ENCODE measurements at regions not wholly inside any gene's neighbourhood (a gene's known extent, or its start where the extent isn't known, plus 50 kb on each side); places are given as distances from the start of the nearest gene placed in this dataset.
"Not testable (repeated sequence)": the region's sequence is repeated elsewhere in the genome, so short reads cannot be mapped to it uniquely, and the experiment has no call there.

DNA sequence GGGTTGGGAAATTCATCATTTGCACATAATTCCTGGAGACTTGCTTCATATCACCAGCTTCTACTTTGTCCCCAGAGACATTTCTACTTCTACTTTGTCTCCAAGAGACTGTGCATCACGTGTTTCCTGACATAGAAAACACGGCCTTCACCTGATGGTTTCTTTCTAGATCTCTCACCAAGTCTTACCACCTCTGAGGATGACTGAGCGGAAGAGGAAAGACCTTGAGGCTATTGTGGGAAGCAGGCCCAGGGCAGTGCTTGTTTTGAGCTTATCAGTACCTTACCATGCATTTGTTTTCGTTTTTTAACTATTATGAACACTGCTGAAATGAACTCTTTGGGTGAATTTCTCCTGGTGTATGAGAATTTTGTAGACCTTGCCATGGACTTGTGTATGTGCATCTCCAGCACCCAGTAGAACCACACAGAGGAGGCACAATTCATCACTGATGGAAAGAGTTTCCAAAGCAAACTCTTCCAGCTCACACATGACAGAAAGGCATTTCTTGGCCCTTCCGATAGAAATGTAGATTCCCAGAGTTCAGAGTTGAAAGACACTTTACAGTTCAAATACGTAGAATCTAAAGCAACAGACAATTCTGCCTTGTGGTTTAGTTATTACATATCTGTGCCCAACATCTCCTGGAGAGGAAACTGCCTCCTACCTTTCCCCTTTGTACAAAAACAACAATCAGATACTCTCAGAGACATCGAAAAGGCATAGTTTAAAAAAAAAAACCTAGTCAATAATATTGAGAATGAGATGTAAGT is 434.7 kb downstream of the FUT8 start:
- no peak for DNase-seq (ENCODE audit: extremely low read depth, low read depth)
- TF ChIP-seq, protein P1, sequence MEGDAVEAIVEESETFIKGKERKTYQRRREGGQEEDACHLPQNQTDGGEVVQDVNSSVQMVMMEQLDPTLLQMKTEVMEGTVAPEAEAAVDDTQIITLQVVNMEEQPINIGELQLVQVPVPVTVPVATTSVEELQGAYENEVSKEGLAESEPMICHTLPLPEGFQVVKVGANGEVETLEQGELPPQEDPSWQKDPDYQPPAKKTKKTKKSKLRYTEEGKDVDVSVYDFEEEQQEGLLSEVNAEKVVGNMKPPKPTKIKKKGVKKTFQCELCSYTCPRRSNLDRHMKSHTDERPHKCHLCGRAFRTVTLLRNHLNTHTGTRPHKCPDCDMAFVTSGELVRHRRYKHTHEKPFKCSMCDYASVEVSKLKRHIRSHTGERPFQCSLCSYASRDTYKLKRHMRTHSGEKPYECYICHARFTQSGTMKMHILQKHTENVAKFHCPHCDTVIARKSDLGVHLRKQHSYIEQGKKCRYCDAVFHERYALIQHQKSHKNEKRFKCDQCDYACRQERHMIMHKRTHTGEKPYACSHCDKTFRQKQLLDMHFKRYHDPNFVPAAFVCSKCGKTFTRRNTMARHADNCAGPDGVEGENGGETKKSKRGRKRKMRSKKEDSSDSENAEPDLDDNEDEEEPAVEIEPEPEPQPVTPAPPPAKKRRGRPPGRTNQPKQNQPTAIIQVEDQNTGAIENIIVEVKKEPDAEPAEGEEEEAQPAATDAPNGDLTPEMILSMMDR (IDR thresholded peaks at IDR 0.05; ENCODE audit: low read depth, low read length), result no peak

DNA sequence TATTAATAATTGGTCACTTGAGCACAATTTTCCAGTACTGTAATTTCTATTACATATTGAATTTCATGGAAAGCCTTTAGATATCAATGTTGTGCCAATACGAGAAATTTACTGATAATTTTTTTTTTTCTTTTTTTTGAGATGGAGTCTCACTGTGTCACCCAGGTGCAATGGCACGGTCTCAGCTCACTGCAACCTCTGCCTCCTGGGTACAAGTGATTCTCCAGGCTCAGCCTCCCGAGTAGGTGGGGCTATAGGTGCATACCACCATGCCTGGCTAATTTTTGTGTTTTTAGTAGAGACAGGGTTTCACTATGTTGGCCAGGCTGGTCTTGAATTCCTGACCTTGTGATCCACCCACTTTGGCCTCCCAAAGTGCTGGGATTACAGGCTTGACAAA is 435.4 kb downstream of the FUT8 start:
- not testable (repeated sequence) for DNase-seq (ENCODE audit: extremely low read depth, low read depth)

DNA sequence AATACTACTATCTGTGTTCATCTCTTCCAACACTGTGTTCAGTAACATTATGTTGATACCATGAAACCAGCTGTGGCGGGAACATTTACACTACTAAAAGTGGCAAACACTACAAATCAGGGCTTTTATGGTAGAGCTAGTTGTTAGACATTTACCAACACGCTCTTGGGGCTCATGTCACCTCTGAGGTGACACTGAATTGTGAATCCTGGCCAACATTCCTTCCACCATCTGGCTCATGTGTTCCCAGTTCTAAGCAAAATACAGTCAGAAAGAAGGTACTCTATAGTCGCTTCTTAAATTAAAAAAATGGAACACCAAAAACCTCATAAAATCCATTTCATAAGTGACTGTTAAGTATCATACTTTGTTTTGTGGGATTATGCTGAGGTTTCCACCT is 436.6 kb downstream of the FUT8 start:
- DNase-seq (ENCODE audit: extremely low read depth, low read depth), result no peak
- TF ChIP-seq, protein P1 (IDR thresholded peaks at IDR 0.05; ENCODE audit: low read depth, low read length), result no peak

DNA sequence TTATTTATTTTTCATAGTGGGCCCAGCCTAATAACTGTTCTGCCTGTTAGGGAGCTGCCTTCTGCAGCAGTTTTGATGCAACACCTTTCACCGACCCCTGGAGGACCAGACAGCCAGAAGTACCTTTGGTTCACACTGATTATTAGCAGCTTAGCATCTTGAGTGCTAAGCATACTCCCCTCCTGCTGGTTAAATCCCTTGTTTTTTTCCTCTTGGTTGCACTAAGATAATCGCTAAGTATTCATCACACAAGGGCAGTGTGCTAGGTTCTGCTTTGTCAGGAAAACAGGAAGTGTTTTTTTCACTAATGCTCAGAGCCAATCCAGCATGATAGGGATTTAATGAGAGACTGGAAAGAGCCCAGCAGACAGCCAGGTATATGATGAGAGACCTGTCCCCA is 437.0 kb downstream of the FUT8 start:
- TF ChIP-seq, protein P1 (IDR thresholded peaks at IDR 0.05; ENCODE audit: low read depth, low read length), result no peak
- no peak for DNase-seq (ENCODE audit: extremely low read depth, low read depth)

DNA sequence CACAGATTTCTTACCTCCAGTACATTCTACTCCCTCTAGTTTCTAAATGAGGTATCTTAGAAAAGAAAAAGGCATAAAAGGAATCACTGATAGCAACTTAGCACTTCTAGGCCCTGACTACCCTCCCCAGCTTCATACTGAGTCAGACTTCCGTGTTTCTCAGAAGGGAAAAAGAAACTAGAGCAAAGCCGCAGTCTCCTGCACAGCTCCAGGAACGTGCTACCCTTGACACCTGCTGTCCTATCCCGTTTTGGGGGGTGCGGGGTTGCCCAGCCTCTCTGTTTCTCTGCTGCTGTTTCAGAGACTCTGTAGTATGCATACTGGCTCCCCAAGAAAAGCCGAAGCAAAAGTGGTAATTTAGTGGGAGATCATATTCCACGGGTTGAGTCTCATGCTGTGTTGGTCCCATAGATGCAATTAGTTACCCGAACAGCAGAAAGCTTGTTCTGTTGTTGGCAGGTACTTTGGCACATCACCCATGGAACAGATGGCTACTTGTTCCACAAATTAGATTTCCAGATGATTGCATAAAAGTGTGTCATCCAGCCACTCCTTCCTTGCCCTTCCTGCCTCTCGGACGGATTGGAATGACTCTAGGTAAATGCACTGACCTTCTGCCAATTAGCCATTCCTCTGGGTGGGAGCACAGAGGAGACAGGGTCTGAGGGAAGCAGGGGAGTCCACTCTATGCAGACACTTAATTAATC is 438.1 kb downstream of the FUT8 start:
- TF ChIP-seq, protein P1 (IDR thresholded peaks at IDR 0.05; ENCODE audit: low read depth, low read length), result no peak
- no peak for DNase-seq (ENCODE audit: extremely low read depth, low read depth)

DNA sequence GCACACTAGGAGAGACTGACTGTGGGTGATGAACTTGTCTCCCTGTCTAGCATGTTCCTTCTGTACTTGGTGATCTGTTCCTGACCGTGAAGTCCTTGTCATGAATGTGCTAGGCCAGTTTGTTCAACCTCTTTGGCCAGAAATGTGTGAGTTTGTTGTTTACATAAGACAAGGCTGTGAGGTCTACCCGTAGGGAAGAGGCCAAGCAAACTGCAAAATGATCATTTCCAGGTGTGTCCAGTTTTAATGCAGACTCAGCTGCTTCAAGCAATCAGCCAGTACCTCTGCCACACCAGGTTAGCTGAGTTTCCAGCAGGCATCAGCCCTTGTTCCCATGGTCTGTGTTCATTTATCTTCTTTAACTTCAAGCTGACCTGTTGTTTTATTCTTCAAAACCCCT is 440.2 kb downstream of the FUT8 start:
- TF ChIP-seq, protein P1 (IDR thresholded peaks at IDR 0.05; ENCODE audit: low read depth, low read length), result no peak
- DNase-seq (ENCODE audit: extremely low read depth, low read depth), result no peak

DNA sequence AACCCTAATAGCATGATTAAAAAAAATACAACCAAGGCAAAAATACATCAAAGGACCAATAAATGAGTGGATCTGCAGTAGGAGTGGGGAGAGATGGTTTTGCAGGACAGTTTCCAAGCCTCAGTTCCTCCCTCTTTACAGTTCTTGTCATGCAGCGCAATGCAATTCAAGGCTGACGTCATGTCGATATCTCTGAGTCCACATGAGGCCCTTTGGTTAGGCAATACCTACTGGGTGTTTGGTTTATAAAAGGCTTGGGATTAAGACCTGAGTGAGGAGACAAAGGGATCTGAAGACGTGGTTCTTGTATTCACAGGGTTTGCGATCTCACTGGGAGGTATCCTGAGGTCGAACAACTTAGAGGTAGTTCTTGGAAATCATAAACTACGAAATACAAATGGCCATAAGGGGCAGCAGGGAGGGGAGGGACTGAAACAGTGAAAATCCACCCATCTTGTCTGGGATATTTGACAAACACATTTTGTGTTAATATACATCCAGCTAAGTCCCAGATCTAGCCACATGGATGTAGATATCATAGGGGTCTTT is 441.0 kb downstream of the FUT8 start:
- DNase-seq (ENCODE audit: extremely low read depth, low read depth), result no peak
- TF ChIP-seq, protein P1 (IDR thresholded peaks at IDR 0.05; ENCODE audit: low read depth, low read length), result no peak

All from AG09319 (cell line).